Left ventricle myocardium inferior (tissue), 1 donor: ENCODE measurements at regions not wholly inside any gene's neighbourhood (a gene's known extent, or its start where the extent isn't known, plus 50 kb on each side); places are given as distances from the start of the nearest gene placed in this dataset.

Source experiments
- DNase-seq: peaks from one replicate; pipeline ENCODE4 v3.0.0-alpha.2; 2020
- H3K27ac ChIP-seq: fragments of 200-600 bp; replicated peaks from 2 replicates; pipeline ENCODE4 v1.8.0; 2021
- H3K27me3 ChIP-seq: fragments of 200-600 bp; 2 replicates; pipeline ENCODE4 v1.8.0; 2021; ENCODE audit warnings: low read depth
- H3K36me3 ChIP-seq: fragments of 200-600 bp; 2 replicates; pipeline ENCODE4 v1.8.0; 2021
- H3K4me1 ChIP-seq: fragments of 200-600 bp; 2 replicates; pipeline ENCODE4 v1.8.0; 2021
- H3K4me3 ChIP-seq: fragments of 200-600 bp; 2 replicates; pipeline ENCODE4 v1.8.0; 2021; ENCODE audit warnings: mild to moderate bottlenecking, moderate library complexity
- H3K9me3 ChIP-seq: fragments of 200-600 bp; replicated peaks from 2 replicates; pipeline ENCODE4 v1.8.0; 2021
- CTCF ChIP-seq: fragments of 200-600 bp; IDR thresholded peaks from 2 replicates; pipeline ENCODE4 v1.8.0; 2021; ENCODE audit warnings: antibody characterized with exemption, mild to moderate bottlenecking, borderline replicate concordance
- intact Hi-C: fragments of 100-400 bp; cut with micrococcal nuclease; formaldehyde crosslinking; loops from one replicate; pipeline ENCODE4 v1.11.0; 2022
- donor health status: DM: no; HTN: yes; CAD: no; lungs with severe emphysema.

- no peak for DNase-seq
- Histone ChIP-seq H3K9me3 (peaks cover 8% of the 10 kb centered on the region), H3K27ac (no peak overlapping the region), H3K27me3 (no peaks in the 10 kb centered on the region), H3K4me1 (no peaks in the 10 kb centered on the region), H3K4me3 (no peak overlapping the region), H3K36me3 (no peaks in the 10 kb centered on the region)
- no peak for TF ChIP-seq CTCF
- intact Hi-C loops: no loop called here
Observed at GRCh38 chr3:2001306-2002108, 97.2 kb upstream of the CNTN4 start.

- H3K9me3 ChIP-seq: no peaks in the 10 kb centered on the region
- intact Hi-C loops: no loop called here
- TF ChIP-seq CTCF: no peak
- H3K27ac ChIP-seq: no peak overlapping the region
- no peaks in the 10 kb centered on the region for H3K4me1 ChIP-seq
- no peak for DNase-seq
- no peaks in the 10 kb centered on the region for H3K27me3 ChIP-seq
- H3K36me3 ChIP-seq: no peaks in the 10 kb centered on the region
- no peak overlapping the region for H3K4me3 ChIP-seq
Observed at GRCh38 chr3:2023959-2024358, 74.7 kb upstream of the CNTN4 start.

GRCh38 chr3:2024713-2025112, 74.0 kb upstream of the CNTN4 start:
- TF ChIP-seq CTCF: no peak

GRCh38 chr3:2029559-2029958, 69.1 kb upstream of the CNTN4 start:
- no peaks in the 10 kb centered on the region for H3K4me1 ChIP-seq
- H3K9me3 ChIP-seq: no peaks in the 10 kb centered on the region
- no peak overlapping the region for H3K4me3 ChIP-seq
- no peak overlapping the region for H3K27ac ChIP-seq
- H3K27me3 ChIP-seq: no peaks in the 10 kb centered on the region
- intact Hi-C loops: no loop called here
- no peak for TF ChIP-seq CTCF
- H3K36me3 ChIP-seq: no peaks in the 10 kb centered on the region
- DNase-seq: no peak

More at GRCh38 chr3:2024713-2025112, 74.0 kb upstream of the CNTN4 start:
- no peak for DNase-seq
- intact Hi-C loops: no loop called here
- Histone ChIP-seq H3K27me3 (no peaks in the 10 kb centered on the region), H3K27ac (no peak overlapping the region), H3K4me3 (no peak overlapping the region), H3K9me3 (no peaks in the 10 kb centered on the region), H3K36me3 (no peaks in the 10 kb centered on the region), H3K4me1 (no peaks in the 10 kb centered on the region)

GRCh38 chr3:2036076-2036475, 62.6 kb upstream of the CNTN4 start:
- H3K4me3 ChIP-seq: no peak overlapping the region
- no peak for TF ChIP-seq CTCF
- H3K9me3 ChIP-seq: no peaks in the 10 kb centered on the region
- H3K36me3 ChIP-seq: no peaks in the 10 kb centered on the region
- H3K27me3 ChIP-seq: no peaks in the 10 kb centered on the region
- H3K27ac ChIP-seq: no peak overlapping the region
- no peak for DNase-seq
- intact Hi-C loops: no loop called here
- H3K4me1 ChIP-seq: no peaks in the 10 kb centered on the region
